Bronchial epithelial cell (primary cell): ENCODE measurements at regions not wholly inside any gene's neighbourhood (a gene's known extent, or its start where the extent isn't known, plus 50 kb on each side); places are given as distances from the start of the nearest gene placed in this dataset.

ENCODE experiments used
- DNase-seq: peaks from one replicate; pipeline ENCODE4 v3.0.0-alpha.2; 2010; ENCODE audit warnings: low read depth
- FAIRE-seq: peaks from 2 replicates; lab custom pipeline; 2011; peaks lifted over from hg19 to GRCh38; lab: Jason Lieb, UNC
- H3K27me3 ChIP-seq: 2 replicates; pipeline ENCODE4 v1.5.1; 2011; ENCODE audit warnings: low read length; ENCODE audit not compliant: control insufficient read depth, insufficient read depth
- H3K36me3 ChIP-seq: 2 replicates; pipeline ENCODE4 v1.5.1; 2011; ENCODE audit warnings: low read length; ENCODE audit not compliant: control insufficient read depth, insufficient read depth
- H3K4me3 ChIP-seq: 2 replicates; pipeline ENCODE4 v1.5.1; 2011; ENCODE audit warnings: mild to moderate bottlenecking, low read depth, low read length, control low read depth
- TF ChIP-seq, protein P1 (sequence below): IDR thresholded peaks from 2 replicates; pipeline ENCODE4 v1.5.1; 2011; ENCODE audit warnings: mild to moderate bottlenecking, moderate library complexity, low read length, control low read depth, inconsistent platforms; ENCODE audit not compliant: insufficient read depth, severe bottlenecking

DNA sequence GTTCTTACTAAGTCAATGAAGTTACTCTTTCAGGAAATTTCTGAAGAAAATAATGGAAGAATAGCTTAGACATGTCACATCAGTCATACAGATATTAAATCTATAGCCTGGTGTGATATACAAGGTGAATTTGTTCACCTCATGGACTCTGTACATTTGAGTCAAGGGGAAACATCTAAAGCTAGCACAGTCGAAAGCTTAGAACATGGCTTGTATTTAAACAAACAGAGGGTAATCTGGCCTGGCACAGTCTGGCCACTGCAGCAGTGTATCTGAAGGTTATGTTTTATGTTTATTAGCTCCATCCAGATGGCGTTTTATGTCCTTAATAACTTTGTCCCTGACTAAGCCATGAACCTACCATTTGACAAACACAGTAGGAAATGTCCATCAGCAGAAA lies 817.3 kb downstream of the SATB2 start:
- TF ChIP-seq, protein P1, sequence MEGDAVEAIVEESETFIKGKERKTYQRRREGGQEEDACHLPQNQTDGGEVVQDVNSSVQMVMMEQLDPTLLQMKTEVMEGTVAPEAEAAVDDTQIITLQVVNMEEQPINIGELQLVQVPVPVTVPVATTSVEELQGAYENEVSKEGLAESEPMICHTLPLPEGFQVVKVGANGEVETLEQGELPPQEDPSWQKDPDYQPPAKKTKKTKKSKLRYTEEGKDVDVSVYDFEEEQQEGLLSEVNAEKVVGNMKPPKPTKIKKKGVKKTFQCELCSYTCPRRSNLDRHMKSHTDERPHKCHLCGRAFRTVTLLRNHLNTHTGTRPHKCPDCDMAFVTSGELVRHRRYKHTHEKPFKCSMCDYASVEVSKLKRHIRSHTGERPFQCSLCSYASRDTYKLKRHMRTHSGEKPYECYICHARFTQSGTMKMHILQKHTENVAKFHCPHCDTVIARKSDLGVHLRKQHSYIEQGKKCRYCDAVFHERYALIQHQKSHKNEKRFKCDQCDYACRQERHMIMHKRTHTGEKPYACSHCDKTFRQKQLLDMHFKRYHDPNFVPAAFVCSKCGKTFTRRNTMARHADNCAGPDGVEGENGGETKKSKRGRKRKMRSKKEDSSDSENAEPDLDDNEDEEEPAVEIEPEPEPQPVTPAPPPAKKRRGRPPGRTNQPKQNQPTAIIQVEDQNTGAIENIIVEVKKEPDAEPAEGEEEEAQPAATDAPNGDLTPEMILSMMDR: no peak
- H3K36me3 ChIP-seq: no peaks in the 10 kb centered on the region
- no peak overlapping the region for H3K4me3 ChIP-seq
- FAIRE-seq: no peak
- no peaks in the 10 kb centered on the region for H3K27me3 ChIP-seq
- DNase-seq: no peak

DNA sequence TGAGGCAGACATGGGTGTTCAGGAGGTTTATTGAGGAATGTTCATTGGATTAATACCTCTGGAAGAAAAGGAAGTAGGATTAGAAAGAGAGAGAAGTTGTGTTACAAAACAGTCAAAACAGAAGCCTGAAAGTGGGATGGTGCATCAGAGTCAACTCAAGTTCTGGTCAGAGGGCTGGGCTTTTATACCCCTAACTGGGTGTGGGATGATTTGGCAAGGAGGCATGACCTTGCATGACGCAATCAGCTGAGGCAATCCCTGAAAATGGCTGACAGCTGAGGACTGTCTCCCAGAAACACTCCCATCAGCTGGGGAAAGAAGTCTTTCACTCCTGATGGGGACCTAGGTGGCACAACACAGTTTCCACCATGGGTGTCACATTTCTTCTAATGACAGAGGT lies 818.2 kb downstream of the SATB2 start:
- H3K4me3 ChIP-seq: no peak overlapping the region
- FAIRE-seq: no peak
- no peak for DNase-seq
- TF ChIP-seq, protein P1: no peak
- H3K36me3 ChIP-seq: no peaks in the 10 kb centered on the region
- no peaks in the 10 kb centered on the region for H3K27me3 ChIP-seq

DNA sequence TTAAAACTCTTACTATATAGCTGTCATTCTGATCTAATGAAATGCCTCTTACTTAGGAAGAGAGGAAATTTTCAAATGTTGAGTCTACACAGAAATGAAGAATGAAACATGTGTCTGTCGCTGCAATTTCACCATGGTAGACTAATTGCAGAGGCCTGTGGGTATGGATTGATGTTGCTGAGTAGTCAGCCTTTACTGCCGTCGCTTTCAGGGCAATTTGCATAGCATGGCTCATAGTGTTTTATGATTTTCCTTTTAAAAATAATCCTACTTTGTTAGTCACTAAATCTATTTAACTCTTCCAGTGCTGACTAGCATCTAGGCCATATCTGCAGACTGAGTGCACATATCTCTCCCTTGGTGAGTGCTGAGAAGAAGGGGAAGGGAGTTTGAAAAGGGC lies 819.2 kb downstream of the SATB2 start:
- FAIRE-seq (no peak), DNase-seq (no peak)
- Histone ChIP-seq H3K4me3 (no peak overlapping the region), H3K27me3 (no peaks in the 10 kb centered on the region), H3K36me3 (no peaks in the 10 kb centered on the region)
- TF ChIP-seq, protein P1: no peak

DNA sequence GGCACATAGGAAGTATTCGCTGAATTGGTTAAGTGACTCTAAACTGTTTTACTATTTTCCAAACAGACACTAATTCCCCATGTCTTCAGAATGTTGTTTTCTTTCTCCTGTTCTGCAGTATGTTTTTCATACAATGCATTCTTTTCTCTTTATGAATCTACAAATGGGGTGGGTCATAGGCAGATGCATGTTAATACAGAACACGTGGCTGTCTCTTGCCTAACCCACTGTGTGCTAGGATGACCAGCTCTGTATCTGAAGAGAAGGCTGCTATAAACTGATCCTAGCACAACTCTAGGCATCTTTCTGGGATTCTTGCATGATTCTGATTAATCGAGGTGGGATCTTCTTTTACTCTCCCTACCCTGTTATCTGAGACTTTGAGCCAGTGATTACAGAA lies 826.0 kb downstream of the PLCL1 start:
- FAIRE-seq (no peak), DNase-seq (peak; percentile 29)
- no peaks in the 10 kb centered on the region for H3K36me3 ChIP-seq
- TF ChIP-seq, protein P1: no peak
- no peak overlapping the region for H3K4me3 ChIP-seq
- no peaks in the 10 kb centered on the region for H3K27me3 ChIP-seq

DNA sequence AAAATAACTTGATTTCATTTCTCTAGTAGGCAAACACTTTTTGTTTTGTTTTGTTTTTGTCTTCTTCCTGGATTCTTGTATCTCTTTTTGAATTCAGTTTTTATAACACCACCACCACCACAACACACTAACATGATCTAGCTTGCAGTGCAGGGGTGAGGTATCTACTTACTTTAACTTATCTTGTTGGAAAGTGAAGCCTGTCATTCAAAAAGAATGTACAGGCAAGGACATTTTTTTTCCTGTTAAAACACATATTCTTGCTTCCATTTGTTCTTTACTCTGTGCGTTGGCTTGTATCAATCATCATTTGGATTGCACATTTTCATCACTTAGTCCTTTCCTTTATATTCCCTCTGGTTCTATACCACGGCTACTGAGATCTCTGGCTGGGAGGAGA lies 824.2 kb downstream of the PLCL1 start:
- DNase-seq (peak; percentile 48), FAIRE-seq (no peak)
- TF ChIP-seq, protein P1: no peak
- Histone ChIP-seq H3K27me3 (no peaks in the 10 kb centered on the region), H3K4me3 (no peak overlapping the region), H3K36me3 (no peaks in the 10 kb centered on the region)

DNA sequence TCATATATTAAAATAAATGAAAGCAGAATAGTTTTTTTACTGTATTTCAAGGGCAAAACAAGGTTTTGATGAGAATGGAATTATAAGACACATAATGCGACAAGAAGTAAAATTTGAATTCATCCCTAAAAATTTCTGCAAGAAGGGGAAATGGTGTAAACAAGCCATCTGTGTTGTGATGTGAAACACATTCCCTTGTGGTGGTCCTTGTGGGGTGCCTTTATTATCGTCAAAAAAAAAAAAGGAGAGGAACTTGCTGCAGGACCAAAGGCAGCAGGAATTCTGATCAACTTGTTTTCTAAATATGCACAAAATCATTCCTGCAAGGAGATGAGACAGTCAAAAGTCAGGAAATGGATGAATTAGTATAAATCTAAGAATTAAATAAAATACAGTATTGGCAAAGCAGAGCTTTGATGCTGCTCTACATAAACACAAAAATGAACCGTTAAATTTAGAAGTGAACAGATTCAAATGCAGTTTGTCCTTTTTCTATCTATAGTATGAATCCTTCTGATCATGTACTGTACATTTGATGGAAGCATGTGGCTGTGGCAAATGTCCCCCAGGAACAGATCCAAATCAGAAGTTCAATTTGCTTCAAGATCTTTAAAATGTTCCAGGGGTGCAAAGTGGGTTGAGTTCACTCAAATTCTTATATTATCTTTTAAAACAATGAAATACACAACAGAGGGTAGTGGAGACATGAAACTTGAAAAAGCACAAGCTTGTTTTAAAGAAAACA lies 818.8 kb downstream of the PLCL1 start:
- FAIRE-seq (no peak), DNase-seq (no peak)
- Histone ChIP-seq H3K27me3 (no peaks in the 10 kb centered on the region), H3K4me3 (no peak overlapping the region), H3K36me3 (no peaks in the 10 kb centered on the region)
- TF ChIP-seq, protein P1: no peak
